HG03442 (cell line): ENCODE measurements at regions not wholly inside any gene's neighbourhood (a gene's known extent, or its start where the extent isn't known, plus 50 kb on each side); places are given as distances from the start of the nearest gene placed in this dataset.

Experiments used
- ATAC-seq: cut with Tn5 transposase; IDR thresholded peaks from one replicate; pipeline ENCODE4 v1.9.1; 2021; ENCODE audit warnings: mild to moderate bottlenecking, moderate library complexity; ENCODE audit not compliant: unreplicated experiment

GRCh38 chr5:85813146-85813545 is 804.6 kb upstream of the COX7C start:
- no peak for ATAC-seq

GRCh38 chr5:85814596-85814995 is 803.1 kb upstream of the COX7C start:
- no peak for ATAC-seq

GRCh38 chr5:85823462-85824426 is 794.0 kb upstream of the COX7C start:
- ATAC-seq = no peak

GRCh38 chr5:85838781-85839180 is 779.0 kb upstream of the COX7C start:
- ATAC-seq = no peak

GRCh38 chr5:85841653-85842052 is 776.1 kb upstream of the COX7C start:
- no peak for ATAC-seq

GRCh38 chr5:85843535-85843934 is 774.2 kb upstream of the COX7C start:
- ATAC-seq = no peak

- ATAC-seq = no peak
These were observed 768.3 kb upstream of the COX7C start for GRCh38 chr5:85849411-85849810.

GRCh38 chr5:85865296-85865695 is 752.4 kb upstream of the COX7C start:
- ATAC-seq = no peak

GRCh38 chr5:85868070-85868469 is 749.7 kb upstream of the COX7C start:
- ATAC-seq = no peak

GRCh38 chr5:85893996-85894395 is 723.7 kb upstream of the COX7C start:
- ATAC-seq = no peak

GRCh38 chr5:85896514-85896913 is 721.2 kb upstream of the COX7C start:
- ATAC-seq = no peak

- no peak for ATAC-seq
These were observed 711.3 kb upstream of the COX7C start for GRCh38 chr5:85906460-85906859.

- no peak for ATAC-seq
These were observed 707.4 kb upstream of the COX7C start for GRCh38 chr5:85910335-85910734.

- no peak for ATAC-seq
These were observed 696.8 kb upstream of the COX7C start for GRCh38 chr5:85920984-85921383.

GRCh38 chr5:85921590-85921989 is 696.2 kb upstream of the COX7C start:
- no peak for ATAC-seq

GRCh38 chr5:85927632-85928031 is 690.1 kb upstream of the COX7C start:
- no peak for ATAC-seq

- ATAC-seq = no peak
These were observed 688.0 kb upstream of the COX7C start for GRCh38 chr5:85929713-85930112.

GRCh38 chr5:85931220-85931619 is 686.5 kb upstream of the COX7C start:
- ATAC-seq = no peak

- no peak for ATAC-seq
These were observed 679.5 kb upstream of the COX7C start for GRCh38 chr5:85938201-85938600.

- ATAC-seq = no peak
These were observed 666.0 kb upstream of the COX7C start for GRCh38 chr5:85951707-85952210.

GRCh38 chr5:85952680-85953079 is 665.1 kb upstream of the COX7C start:
- no peak for ATAC-seq

- ATAC-seq = no peak
These were observed 650.1 kb upstream of the COX7C start for GRCh38 chr5:85967681-85968080.
